ENCODE measurements at regions not wholly inside any gene's neighbourhood (a gene's known extent, or its start where the extent isn't known, plus 50 kb on each side); places are given as distances from the start of the nearest gene placed in this dataset.
"Not testable (repeated sequence)": the region's sequence is repeated elsewhere in the genome, so short reads cannot be mapped to it uniquely, and the experiment has no call there.

GRCh38 chr4:164676152-164676551 lies 77.8 kb upstream of the SMIM31 start:
- TF ChIP-seq CTCF, POLR2A (IDR thresholded peaks at IDR 0.05): not testable (repeated sequence)
